ENCODE measurements at regions not wholly inside any gene's neighbourhood (a gene's known extent, or its start where the extent isn't known, plus 50 kb on each side); places are given as distances from the start of the nearest gene placed in this dataset.

DNA sequence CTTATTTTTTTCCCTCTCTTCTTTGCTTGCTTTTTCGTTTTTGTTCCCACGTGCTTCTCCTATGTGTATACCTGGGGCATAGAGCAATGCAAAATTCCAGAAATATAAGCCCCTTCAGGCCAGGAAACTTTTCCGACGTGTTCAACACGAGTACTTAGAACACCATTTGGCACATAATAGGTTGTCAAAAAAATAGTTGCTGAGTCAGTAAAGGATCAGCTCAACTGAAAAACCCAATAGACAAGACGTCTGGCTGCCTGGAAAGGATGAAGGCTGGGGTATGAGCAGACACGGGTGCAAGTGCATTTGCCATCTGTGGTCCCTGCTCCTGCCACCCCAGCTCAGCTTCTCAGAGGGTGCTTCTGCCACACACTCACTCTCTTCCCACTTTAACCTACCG is 823.0 kb upstream of the SOX11 start:
- H3K27me3 ChIP-seq (replicated peaks; ENCODE audit: insufficient read depth): no peaks in the 10 kb centered on the region
- DNase-seq (ENCODE audit: low spot score) (no peak), ATAC-seq (ENCODE audit: insufficient number of reproducible peaks, low FRiP score, low read depth) (no peak)
- no peaks in the 10 kb centered on the region for H3K36me3 ChIP-seq
- no peak overlapping the region for H3K4me3 ChIP-seq
- no peak overlapping the region for H3K27ac ChIP-seq
- H3K9me3 ChIP-seq: no peaks in the 10 kb centered on the region
- H3K4me1 ChIP-seq (ENCODE audit: control insufficient read depth in 1 of 2, low read depth in 2 of 2): no peaks in the 10 kb centered on the region
- TF ChIP-seq, protein P1, sequence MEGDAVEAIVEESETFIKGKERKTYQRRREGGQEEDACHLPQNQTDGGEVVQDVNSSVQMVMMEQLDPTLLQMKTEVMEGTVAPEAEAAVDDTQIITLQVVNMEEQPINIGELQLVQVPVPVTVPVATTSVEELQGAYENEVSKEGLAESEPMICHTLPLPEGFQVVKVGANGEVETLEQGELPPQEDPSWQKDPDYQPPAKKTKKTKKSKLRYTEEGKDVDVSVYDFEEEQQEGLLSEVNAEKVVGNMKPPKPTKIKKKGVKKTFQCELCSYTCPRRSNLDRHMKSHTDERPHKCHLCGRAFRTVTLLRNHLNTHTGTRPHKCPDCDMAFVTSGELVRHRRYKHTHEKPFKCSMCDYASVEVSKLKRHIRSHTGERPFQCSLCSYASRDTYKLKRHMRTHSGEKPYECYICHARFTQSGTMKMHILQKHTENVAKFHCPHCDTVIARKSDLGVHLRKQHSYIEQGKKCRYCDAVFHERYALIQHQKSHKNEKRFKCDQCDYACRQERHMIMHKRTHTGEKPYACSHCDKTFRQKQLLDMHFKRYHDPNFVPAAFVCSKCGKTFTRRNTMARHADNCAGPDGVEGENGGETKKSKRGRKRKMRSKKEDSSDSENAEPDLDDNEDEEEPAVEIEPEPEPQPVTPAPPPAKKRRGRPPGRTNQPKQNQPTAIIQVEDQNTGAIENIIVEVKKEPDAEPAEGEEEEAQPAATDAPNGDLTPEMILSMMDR (IDR thresholded peaks at IDR 0.05): no peak

DNA sequence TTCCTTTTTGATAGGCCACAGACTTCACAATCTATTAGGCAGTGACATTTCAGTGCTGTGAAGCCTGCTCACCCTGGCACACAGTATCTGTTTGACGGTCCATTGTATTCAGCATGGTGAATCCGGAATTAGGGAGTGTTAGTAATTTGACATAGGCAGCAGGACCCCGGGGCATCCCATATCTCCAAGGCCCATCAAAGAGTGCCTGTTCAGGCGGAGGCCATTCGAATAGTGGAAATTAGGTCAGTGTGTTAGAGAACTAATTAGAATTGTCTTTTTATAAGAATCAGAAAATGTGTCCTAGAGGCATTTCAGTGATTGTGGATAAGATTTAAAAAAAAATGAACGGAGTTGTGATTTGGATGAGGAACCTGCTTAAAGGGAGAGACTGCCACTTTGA is 818.8 kb upstream of the SOX11 start:
- DNase-seq (ENCODE audit: low spot score) (no peak), ATAC-seq (ENCODE audit: insufficient number of reproducible peaks, low FRiP score, low read depth) (no peak)
- Histone ChIP-seq H3K4me1 (ENCODE audit: control insufficient read depth in 1 of 2, low read depth in 2 of 2) (no peaks in the 10 kb centered on the region), H3K27ac (no peak overlapping the region), H3K27me3 (replicated peaks; ENCODE audit: insufficient read depth) (no peaks in the 10 kb centered on the region), H3K36me3 (no peaks in the 10 kb centered on the region), H3K4me3 (no peak overlapping the region), H3K9me3 (no peaks in the 10 kb centered on the region)
- TF ChIP-seq, protein P1 (IDR thresholded peaks at IDR 0.05): no peak

DNA sequence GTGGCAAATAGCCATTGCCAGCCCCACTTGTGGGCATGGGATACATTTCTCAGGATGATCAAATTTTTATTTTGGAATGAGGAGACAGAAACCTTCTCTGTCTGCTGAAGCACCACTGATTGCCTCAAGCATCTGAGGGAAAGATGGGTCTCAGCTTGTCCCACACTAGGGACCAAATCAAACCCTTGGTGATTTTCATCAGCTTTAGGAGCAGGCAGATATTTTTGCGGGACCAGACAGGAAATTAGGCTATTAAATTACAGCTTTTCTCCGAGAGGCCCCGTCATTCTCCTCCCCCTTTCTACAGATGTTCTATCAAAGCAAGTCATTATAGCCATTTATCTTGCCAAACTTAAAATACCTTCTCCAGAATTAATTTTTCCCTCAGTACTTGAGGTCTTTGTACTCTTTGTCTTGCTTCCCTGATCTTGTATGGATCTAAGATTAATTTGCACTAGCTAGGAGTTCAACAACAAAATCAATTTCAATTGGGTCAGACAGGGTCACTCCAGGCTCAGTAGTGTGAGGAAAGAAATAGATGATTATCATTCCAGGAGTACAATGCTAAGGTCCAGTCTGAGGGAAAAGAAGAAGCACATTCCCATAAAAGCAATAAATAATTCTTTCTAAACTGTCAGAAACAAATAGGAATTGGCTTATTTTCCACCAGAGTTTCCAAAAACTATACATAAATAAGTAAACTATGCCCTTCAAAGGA is 818.1 kb upstream of the SOX11 start:
- Histone ChIP-seq H3K27me3 (replicated peaks; ENCODE audit: insufficient read depth) (no peaks in the 10 kb centered on the region), H3K36me3 (no peaks in the 10 kb centered on the region), H3K27ac (no peak overlapping the region), H3K9me3 (no peaks in the 10 kb centered on the region), H3K4me1 (ENCODE audit: control insufficient read depth in 1 of 2, low read depth in 2 of 2) (no peaks in the 10 kb centered on the region), H3K4me3 (no peak overlapping the region)
- DNase-seq (ENCODE audit: low spot score): no peak
- TF ChIP-seq, protein P1 (IDR thresholded peaks at IDR 0.05): no peak
- ATAC-seq (ENCODE audit: insufficient number of reproducible peaks, low FRiP score, low read depth): no peak

DNA sequence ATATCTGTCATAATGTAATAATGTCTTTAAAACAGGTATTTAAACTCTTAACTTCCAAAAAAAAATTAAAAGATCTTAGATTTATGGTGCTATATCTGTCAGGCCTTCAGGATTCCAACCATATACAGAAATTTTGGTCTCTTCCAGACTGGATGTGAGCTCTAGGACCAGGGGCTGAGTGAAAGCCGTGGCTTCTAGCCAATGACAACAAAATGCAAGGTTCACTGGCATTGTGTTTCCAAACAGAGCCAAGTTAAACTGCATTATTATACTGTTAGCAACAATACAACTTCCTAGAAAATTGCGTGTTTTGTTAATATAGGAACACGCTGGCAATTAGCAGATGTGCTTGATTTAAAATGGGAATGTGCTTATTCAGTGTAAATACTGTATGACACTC is 809.8 kb upstream of the SOX11 start:
- H3K27ac ChIP-seq: no peak overlapping the region
- TF ChIP-seq, protein P1 (IDR thresholded peaks at IDR 0.05): no peak
- H3K4me3 ChIP-seq: no peak overlapping the region
- no peaks in the 10 kb centered on the region for H3K36me3 ChIP-seq
- no peak for DNase-seq (ENCODE audit: low spot score)
- ATAC-seq (ENCODE audit: insufficient number of reproducible peaks, low FRiP score, low read depth): no peak
- no peaks in the 10 kb centered on the region for H3K27me3 ChIP-seq (replicated peaks; ENCODE audit: insufficient read depth)
- H3K4me1 ChIP-seq (ENCODE audit: control insufficient read depth in 1 of 2, low read depth in 2 of 2): no peaks in the 10 kb centered on the region
- no peaks in the 10 kb centered on the region for H3K9me3 ChIP-seq

GRCh38 chr2:4882941-4883340 is 809.2 kb upstream of the SOX11 start:
- H3K27me3 ChIP-seq (replicated peaks; ENCODE audit: insufficient read depth): no peaks in the 10 kb centered on the region
- ATAC-seq (ENCODE audit: insufficient number of reproducible peaks, low FRiP score, low read depth): no peak
- no peak overlapping the region for H3K27ac ChIP-seq
- H3K4me1 ChIP-seq (ENCODE audit: control insufficient read depth in 1 of 2, low read depth in 2 of 2): no peaks in the 10 kb centered on the region
- H3K4me3 ChIP-seq: no peak overlapping the region
- H3K36me3 ChIP-seq: no peaks in the 10 kb centered on the region
- H3K9me3 ChIP-seq: no peaks in the 10 kb centered on the region
- TF ChIP-seq, protein P1 (IDR thresholded peaks at IDR 0.05): no peak
- DNase-seq (ENCODE audit: low spot score): no peak

Data from thoracic aorta (tissue), 2 donors.